ENCODE measurements at regions not wholly inside any gene's neighbourhood (a gene's known extent, or its start where the extent isn't known, plus 50 kb on each side); places are given as distances from the start of the nearest gene placed in this dataset.

GRCh38 chr4:31518796-31519250 lies 798.7 kb downstream of the PCDH7 start:
- no peak overlapping the region for H3T11ph ChIP-seq (ENCODE audit: low read length)
- Mint-ChIP-seq H3K36me3 (ENCODE audit: insufficient read depth in 1 of 3, low read depth in 3 of 3) (no peaks in the 10 kb centered on the region), H3K4me1 (no peaks in the 10 kb centered on the region), H3K27me3 (ENCODE audit: low read depth) (no peaks in the 10 kb centered on the region), H3K9me3 (peaks cover 0 to 2% of the 10 kb centered on the region in 2 experiments; a peak in 2 of 5 replicates), H3K27ac (no peak overlapping the region), H3K4me3 (no peak overlapping the region)
- H2BK15ac ChIP-seq (ENCODE audit: low read depth, low read length), result no peak overlapping the region
- H2BK20ac ChIP-seq (ENCODE audit: low read depth, low read length, poor library complexity, severe bottlenecking), result no peak overlapping the region
- H3K9me3 ChIP-seq (ENCODE audit: control insufficient read depth, low read depth, low read length), result no peaks in the 10 kb centered on the region
- H3K23ac ChIP-seq (ENCODE audit: insufficient read length, low read depth, low read length), result no peak overlapping the region
- H3K56ac ChIP-seq (ENCODE audit: insufficient read length, low read depth, low read length), result no peak overlapping the region
- H2BK12ac ChIP-seq (ENCODE audit: insufficient read length, low read depth, low read length), result no peak overlapping the region
- no peak overlapping the region for H4K91ac ChIP-seq (ENCODE audit: insufficient read length, low read depth, low read length)
- H3K4me2 ChIP-seq (ENCODE audit: insufficient read depth, insufficient read length, low read length), result no peak overlapping the region
- no peaks in the 10 kb centered on the region for H3K23me2 ChIP-seq (ENCODE audit: insufficient read length, low read depth, low read length, poor library complexity, severe bottlenecking)
- H4K5ac ChIP-seq (ENCODE audit: insufficient read length, low read depth, low read length), result no peak overlapping the region
- no peaks in the 10 kb centered on the region for H3K79me2 ChIP-seq (ENCODE audit: insufficient read depth, low read length)
- H3K27ac ChIP-seq (ENCODE audit: insufficient read length, low read depth, low read length), result no peak overlapping the region
- DNase-seq, result no peak
- H2AFZ ChIP-seq (ENCODE audit: low read length), result no peak overlapping the region
- no peak overlapping the region for H2AK5ac ChIP-seq (ENCODE audit: insufficient read length, low read length)
- WGBS (ENCODE audit: extremely low coverage, insufficient read length, low lambda C conversion rate), result no CpG with 5 or more reads among the region's 3 CpGs
- no peak overlapping the region for H3K9ac ChIP-seq (ENCODE audit: extremely low read depth, insufficient read length, low read length)
- no peak overlapping the region for H3K18ac ChIP-seq (ENCODE audit: insufficient read length, low read depth, low read length)
- H2BK120ac ChIP-seq (ENCODE audit: low read depth, low read length, poor library complexity, severe bottlenecking), result no peak overlapping the region
- H2BK5ac ChIP-seq (ENCODE audit: insufficient read length, low read length), result no peak overlapping the region
- no peaks in the 10 kb centered on the region for H4K20me1 ChIP-seq (ENCODE audit: control insufficient read depth, insufficient read depth, insufficient read length)
- TF ChIP-seq, protein P1, sequence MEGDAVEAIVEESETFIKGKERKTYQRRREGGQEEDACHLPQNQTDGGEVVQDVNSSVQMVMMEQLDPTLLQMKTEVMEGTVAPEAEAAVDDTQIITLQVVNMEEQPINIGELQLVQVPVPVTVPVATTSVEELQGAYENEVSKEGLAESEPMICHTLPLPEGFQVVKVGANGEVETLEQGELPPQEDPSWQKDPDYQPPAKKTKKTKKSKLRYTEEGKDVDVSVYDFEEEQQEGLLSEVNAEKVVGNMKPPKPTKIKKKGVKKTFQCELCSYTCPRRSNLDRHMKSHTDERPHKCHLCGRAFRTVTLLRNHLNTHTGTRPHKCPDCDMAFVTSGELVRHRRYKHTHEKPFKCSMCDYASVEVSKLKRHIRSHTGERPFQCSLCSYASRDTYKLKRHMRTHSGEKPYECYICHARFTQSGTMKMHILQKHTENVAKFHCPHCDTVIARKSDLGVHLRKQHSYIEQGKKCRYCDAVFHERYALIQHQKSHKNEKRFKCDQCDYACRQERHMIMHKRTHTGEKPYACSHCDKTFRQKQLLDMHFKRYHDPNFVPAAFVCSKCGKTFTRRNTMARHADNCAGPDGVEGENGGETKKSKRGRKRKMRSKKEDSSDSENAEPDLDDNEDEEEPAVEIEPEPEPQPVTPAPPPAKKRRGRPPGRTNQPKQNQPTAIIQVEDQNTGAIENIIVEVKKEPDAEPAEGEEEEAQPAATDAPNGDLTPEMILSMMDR (conservative IDR thresholded peaks at IDR 0.05), result no peak
- no peaks in the 10 kb centered on the region for H3K4me1 ChIP-seq (ENCODE audit: insufficient read depth, low read length)
- H3K4ac ChIP-seq (ENCODE audit: low read depth, low read length), result no peak overlapping the region
- H4K8ac ChIP-seq (replicated peaks; ENCODE audit: insufficient read length, low read depth, low read length), result no peak overlapping the region
- no peaks in the 10 kb centered on the region for H3K79me1 ChIP-seq (ENCODE audit: insufficient read depth, low read depth, low read length, poor library complexity, severe bottlenecking)
- no peak overlapping the region for H3K14ac ChIP-seq (ENCODE audit: insufficient read depth, low read length)
- no peaks in the 10 kb centered on the region for H3K27me3 ChIP-seq (ENCODE audit: insufficient read depth, low read length)

All from H9 (cell line).